ENCODE measurements at regions not wholly inside any gene's neighbourhood (a gene's known extent, or its start where the extent isn't known, plus 50 kb on each side); places are given as distances from the start of the nearest gene placed in this dataset.

- no peak for DNase-seq
These were observed 403.4 kb downstream of the GJA1 start for GRCh38 chr6:121838842-121839241.

- DNase-seq = no peak
These were observed 404.4 kb downstream of the GJA1 start for GRCh38 chr6:121839896-121840295.

- DNase-seq = no peak
These were observed 409.5 kb downstream of the GJA1 start for GRCh38 chr6:121844898-121845297.

GRCh38 chr6:121847806-121848522 is 412.5 kb downstream of the GJA1 start:
- DNase-seq = no peak

GRCh38 chr6:121848523-121849255 is 413.2 kb downstream of the GJA1 start:
- no peak for DNase-seq

GRCh38 chr6:121849477-121849876 is 414.0 kb downstream of the GJA1 start:
- peak; percentile 59 for DNase-seq

- DNase-seq = no peak
These were observed 415.6 kb downstream of the GJA1 start for GRCh38 chr6:121851056-121851455.

GRCh38 chr6:121853686-121854085 is 418.2 kb downstream of the GJA1 start:
- no peak for DNase-seq

GRCh38 chr6:121855521-121855920 is 420.1 kb downstream of the GJA1 start:
- DNase-seq = no peak

GRCh38 chr6:121856296-121856695 is 420.9 kb downstream of the GJA1 start:
- DNase-seq = no peak

GRCh38 chr6:121857551-121857950 is 422.1 kb downstream of the GJA1 start:
- DNase-seq = no peak

- no peak for DNase-seq
These were observed 422.9 kb downstream of the GJA1 start for GRCh38 chr6:121858310-121858709.

- DNase-seq = no peak
These were observed 423.5 kb downstream of the GJA1 start for GRCh38 chr6:121858986-121859385.

GRCh38 chr6:121865811-121866210 is 430.4 kb downstream of the GJA1 start:
- DNase-seq = no peak

GRCh38 chr6:121867095-121867494 is 431.6 kb downstream of the GJA1 start:
- DNase-seq = no peak

- no peak for DNase-seq
These were observed 432.8 kb downstream of the GJA1 start for GRCh38 chr6:121868206-121868605.

GRCh38 chr6:121873595-121873994 is 438.1 kb downstream of the GJA1 start:
- no peak for DNase-seq

GRCh38 chr6:121876721-121877120 is 441.3 kb downstream of the GJA1 start:
- no peak for DNase-seq

GRCh38 chr6:121879149-121879548 is 443.7 kb downstream of the GJA1 start:
- no peak for DNase-seq

GRCh38 chr6:121880831-121881230 is 445.4 kb downstream of the GJA1 start:
- DNase-seq = no peak

GRCh38 chr6:121881974-121882667 is 446.7 kb downstream of the GJA1 start:
- DNase-seq = no peak

GRCh38 chr6:121884091-121884490 is 448.6 kb downstream of the GJA1 start:
- no peak for DNase-seq

GRCh38 chr6:121884620-121885019 is 449.2 kb downstream of the GJA1 start:
- no peak for DNase-seq

Measured in activated CD4-positive, alpha-beta T cell treated with anti-CD3 and anti-CD28 coated beads, Interleukin-2, Interleukin-6, amounts not matched to agents 100 ng/mL and 50 ng/mL, durations not matched to agents 16 hours and 8 hours (primary cell).